Hepatocyte (in vitro differentiated cells): ENCODE measurements at regions not wholly inside any gene's neighbourhood (a gene's known extent, or its start where the extent isn't known, plus 50 kb on each side); places are given as distances from the start of the nearest gene placed in this dataset.

ENCODE experiments used
- EZH2 ChIP-seq: fragments of 200-600 bp; sonication (generic); IDR thresholded peaks from 2 replicates; pipeline ENCODE4 v1.6.1; 2016; ENCODE audit warnings: antibody characterized with exemption, mild to moderate bottlenecking, borderline replicate concordance
- EZH2phosphoT487 ChIP-seq: fragments of 200-600 bp; sonication (generic); IDR thresholded peaks from one replicate; pipeline ENCODE4 v1.6.1; 2018; ENCODE audit warnings: antibody characterized with exemption, mild to moderate bottlenecking, low read depth, moderate library complexity; ENCODE audit not compliant: unreplicated experiment, severe bottlenecking
- TF ChIP-seq, protein P1 (sequence below): fragments of 200-600 bp; sonication (generic); IDR thresholded peaks from 2 replicates; pipeline ENCODE4 v1.5.1; 2016; ENCODE audit warnings: antibody characterized with exemption, mild to moderate bottlenecking; ENCODE audit not compliant: poor library complexity

- TF ChIP-seq, protein P1, sequence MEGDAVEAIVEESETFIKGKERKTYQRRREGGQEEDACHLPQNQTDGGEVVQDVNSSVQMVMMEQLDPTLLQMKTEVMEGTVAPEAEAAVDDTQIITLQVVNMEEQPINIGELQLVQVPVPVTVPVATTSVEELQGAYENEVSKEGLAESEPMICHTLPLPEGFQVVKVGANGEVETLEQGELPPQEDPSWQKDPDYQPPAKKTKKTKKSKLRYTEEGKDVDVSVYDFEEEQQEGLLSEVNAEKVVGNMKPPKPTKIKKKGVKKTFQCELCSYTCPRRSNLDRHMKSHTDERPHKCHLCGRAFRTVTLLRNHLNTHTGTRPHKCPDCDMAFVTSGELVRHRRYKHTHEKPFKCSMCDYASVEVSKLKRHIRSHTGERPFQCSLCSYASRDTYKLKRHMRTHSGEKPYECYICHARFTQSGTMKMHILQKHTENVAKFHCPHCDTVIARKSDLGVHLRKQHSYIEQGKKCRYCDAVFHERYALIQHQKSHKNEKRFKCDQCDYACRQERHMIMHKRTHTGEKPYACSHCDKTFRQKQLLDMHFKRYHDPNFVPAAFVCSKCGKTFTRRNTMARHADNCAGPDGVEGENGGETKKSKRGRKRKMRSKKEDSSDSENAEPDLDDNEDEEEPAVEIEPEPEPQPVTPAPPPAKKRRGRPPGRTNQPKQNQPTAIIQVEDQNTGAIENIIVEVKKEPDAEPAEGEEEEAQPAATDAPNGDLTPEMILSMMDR, result no peak
- TF ChIP-seq EZH2 (no peak), EZH2phosphoT487 (no peak)
These were observed 326.9 kb upstream of the NAALADL2 start for GRCh38 chr3:174532216-174532615.
